Endothelial cell of umbilical vein (primary cell): ENCODE measurements at regions not wholly inside any gene's neighbourhood (a gene's known extent, or its start where the extent isn't known, plus 50 kb on each side); places are given as distances from the start of the nearest gene placed in this dataset.

Experiments used
- BruUV-seq: library from RNA; stranded (reverse); fragments of 400-500 nt; replicated peaks from 2 replicates; lab custom pipeline; 2021; lab: Mats Ljungman, UMichigan
- CTCF ChIA-PET: fragments of 300-600, 350-600 bp; sonication (Branson Sonifier 250); formaldehyde crosslinking; loops from one replicate; lab custom pipeline; 2021; ENCODE audit warnings: antibody characterized with exemption, inconsistent platforms; lab: Charles Lee
- POLR2A ChIA-PET: fragments of 300-600, 350-600 bp; sonication (Branson Sonifier 250); formaldehyde crosslinking; loops from one replicate; lab custom pipeline; 2021; ENCODE audit warnings: antibody characterized with exemption, inconsistent platforms; lab: Charles Lee
- DNase-seq: peaks from one replicate; pipeline ENCODE4 v3.0.0-alpha.2; 2011; ENCODE audit warnings: low read depth, low spot score
- FAIRE-seq: peaks from 2 replicates; lab custom pipeline; 2011; peaks lifted over from hg19 to GRCh38; lab: Jason Lieb, UNC
- H2AFZ ChIP-seq: 2 replicates; pipeline ENCODE4 v1.6.0; 2012; ENCODE audit warnings: low read depth, low read length, control low read depth, inconsistent platforms
- H3K27ac ChIP-seq: 2 replicates; pipeline ENCODE4 v1.5.1; 2011; ENCODE audit warnings: low read depth, mild to moderate bottlenecking, control low read depth, low read length, moderate library complexity; ENCODE audit not compliant: insufficient read depth
- H3K27me3 ChIP-seq, 2 experiments: 2 replicates each; pipeline versions ENCODE4 v1.6.0 to v1.6.1; 2011; ENCODE audit warnings: low read length in 2 of 2, mixed read lengths in 1 of 2; ENCODE audit not compliant: control insufficient read depth in 2 of 2, insufficient read depth in 2 of 2
- H3K36me3 ChIP-seq, 2 experiments: 2 replicates in 1 of 2; 3 replicates in 1 of 2; pipeline ENCODE4 v1.5.1; 2011; ENCODE audit warnings: low read length in 2 of 2, mild to moderate bottlenecking in 1 of 2, moderate library complexity in 1 of 2; ENCODE audit not compliant: control insufficient read depth in 2 of 2, insufficient read depth in 2 of 2; ENCODE audit errors: extremely low read depth in 1 of 2
- H3K4me1 ChIP-seq: 3 replicates; pipeline ENCODE4 v1.5.1; 2011; ENCODE audit warnings: mild to moderate bottlenecking, low read length; ENCODE audit not compliant: control insufficient read depth, insufficient read depth; ENCODE audit errors: extremely low read depth
- H3K4me2 ChIP-seq: 2 replicates; pipeline ENCODE4 v1.6.1; 2011; ENCODE audit warnings: low read length, control low read depth, mixed read lengths; ENCODE audit not compliant: insufficient read depth
- H3K4me3 ChIP-seq, 3 experiments: fragments of 200-600 bp in 1 of 3; sonication (generic), shearing (Covaris generic) in 1 of 3; replicated peaks in 1 of 3; 2 replicates each; pipeline ENCODE4 v1.5.1; 2011 to 2016; ENCODE audit warnings: control low read depth in 3 of 3, low read length in 3 of 3, mild to moderate bottlenecking in 2 of 3, inconsistent platforms in 1 of 3, low read depth in 1 of 3, moderate library complexity in 1 of 3; ENCODE audit not compliant: insufficient read depth in 1 of 3
- H3K79me2 ChIP-seq: 2 replicates; pipeline ENCODE4 v1.6.0; 2012; ENCODE audit warnings: low read length, inconsistent platforms; ENCODE audit not compliant: control insufficient read depth, insufficient read depth
- H3K9ac ChIP-seq: replicated peaks from 2 replicates; pipeline ENCODE3; 2011; ENCODE audit warnings: low read length, control low read depth; ENCODE audit not compliant: insufficient read depth; ENCODE audit errors: extremely low read depth
- H3K9me1 ChIP-seq: replicated peaks from 3 replicates; pipeline ENCODE4 v1.6.0; 2011; ENCODE audit warnings: mild to moderate bottlenecking, low read length; ENCODE audit not compliant: control insufficient read depth, insufficient read depth; ENCODE audit errors: extremely low read depth
- H3K9me3 ChIP-seq: replicated peaks from 2 replicates; pipeline ENCODE4 v1.5.1; 2012; ENCODE audit warnings: low read length, inconsistent platforms; ENCODE audit not compliant: control insufficient read depth, insufficient read depth
- H4K20me1 ChIP-seq: replicated peaks from 2 replicates; pipeline ENCODE3; 2011; ENCODE audit warnings: mild to moderate bottlenecking, low read length; ENCODE audit not compliant: control insufficient read depth, insufficient read depth; ENCODE audit errors: extremely low read depth
- CTCF ChIP-seq, 2 donors: IDR thresholded peaks; 1 replicate in 1 of 2; 2 replicates in 1 of 2; pipeline ENCODE4 v1.5.1; 2011; ENCODE audit warnings: low read length in 2 of 2, mild to moderate bottlenecking in 2 of 2, moderate library complexity in 2 of 2, control low read depth in 1 of 2, inconsistent platforms in 1 of 2, low read depth in 1 of 2; ENCODE audit not compliant: insufficient read depth in 1 of 2; ENCODE audit errors: extremely low read depth in 1 of 2
- EZH2 ChIP-seq: IDR thresholded peaks from 2 replicates; pipeline ENCODE4 v1.6.1; 2012; ENCODE audit warnings: borderline replicate concordance, low read depth, mild to moderate bottlenecking, moderate library complexity, low read length, inconsistent platforms; ENCODE audit not compliant: severe bottlenecking
- FOS ChIP-seq: IDR thresholded peaks from 2 replicates; pipeline ENCODE4 v1.6.1; 2011; ENCODE audit warnings: mild to moderate bottlenecking, low read length, moderate library complexity, borderline replicate concordance; ENCODE audit not compliant: insufficient read depth
- GATA2 ChIP-seq: IDR thresholded peaks from 2 replicates; pipeline ENCODE4 v1.7.0; 2011; ENCODE audit warnings: low read depth, mild to moderate bottlenecking, moderate library complexity, mixed read lengths, low read length; ENCODE audit not compliant: insufficient read length, insufficient read depth
- JUN ChIP-seq: IDR thresholded peaks from 2 replicates; pipeline ENCODE4 v1.6.1; 2011; ENCODE audit warnings: borderline replicate concordance, low read depth; ENCODE audit not compliant: insufficient read length, insufficient read depth
- MAX ChIP-seq: IDR thresholded peaks from 2 replicates; pipeline ENCODE4 v1.6.1; 2011; ENCODE audit not compliant: insufficient read depth, insufficient read length
- MYC ChIP-seq: IDR thresholded peaks from one replicate; pipeline ENCODE4 v1.6.1; 2011; ENCODE audit warnings: mild to moderate bottlenecking, low read depth, low read length
- POLR2A ChIP-seq: IDR thresholded peaks from 2 replicates; pipeline ENCODE4 v1.6.1; 2012; ENCODE audit warnings: low read depth, mild to moderate bottlenecking, control low read depth, low read length
- POLR2AphosphoS5 ChIP-seq: IDR thresholded peaks from 2 replicates; pipeline ENCODE4 v1.6.1; 2012; ENCODE audit warnings: low read depth, mild to moderate bottlenecking, control low read depth, low read length, moderate library complexity; ENCODE audit not compliant: insufficient read depth
- dilution Hi-C: fragments of 300-500 bp; cut with MboI; formaldehyde crosslinking; loops from one replicate; pipeline ENCODE4 v1.15.0; 2019; ENCODE audit warnings: low sequenced_read_pairs; ENCODE audit not compliant: extremely low pct_ligation_motif_present
- intact Hi-C: fragments of 100-400 bp; cut with micrococcal nuclease; formaldehyde crosslinking; loops from one replicate; pipeline ENCODE4 v1.10.0; 2022

DNA sequence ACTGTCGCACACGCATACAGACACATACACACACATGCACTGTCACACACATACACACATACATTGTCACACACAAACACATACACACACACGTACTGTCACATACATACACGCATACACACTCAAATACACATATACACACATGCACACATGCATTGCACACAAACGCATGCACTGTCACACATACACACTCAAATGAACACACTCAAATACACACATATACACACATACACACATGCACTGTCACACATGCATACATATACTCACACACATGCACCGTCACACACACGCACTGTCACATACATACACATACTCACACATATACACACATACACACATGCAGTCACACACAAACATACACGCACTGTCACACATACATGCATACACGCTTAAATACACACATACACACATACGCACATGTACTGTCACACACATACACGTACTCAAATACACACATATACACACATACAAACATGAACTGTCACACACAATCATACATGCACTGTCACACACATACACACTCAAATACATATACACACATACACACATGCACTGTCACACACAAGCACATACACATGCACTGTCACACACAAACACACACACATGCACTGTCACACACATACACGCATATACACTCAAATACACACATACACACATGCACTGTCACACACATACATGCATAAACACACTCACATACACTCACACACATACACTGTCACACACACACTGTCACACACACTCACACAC lies 548.6 kb upstream of the BTBD3 start:
- dilution Hi-C loops = no loop called here
- intact Hi-C loops = no loop called here
- Histone ChIP-seq H3K9me1 (no peaks in the 10 kb centered on the region), H3K79me2 (no peaks in the 10 kb centered on the region), H3K4me1 (no peaks in the 10 kb centered on the region), H3K4me3 (no peak overlapping the region), H3K27ac (no peak overlapping the region), H3K9ac (no peak overlapping the region), H4K20me1 (no peaks in the 10 kb centered on the region), H3K36me3 (no peaks in the 10 kb centered on the region), H3K9me3 (no peaks in the 10 kb centered on the region), H3K27me3 (no peaks in the 10 kb centered on the region), H2AFZ (no peak overlapping the region), H3K4me2 (no peak overlapping the region)
- FAIRE-seq (no peak), DNase-seq (no peak)
- TF ChIP-seq EZH2 (no peak), CTCF (IDR thresholded peaks at IDR 0.05; ENCODE audit: extremely low read depth in 1 of 2, insufficient read depth in 1 of 2, low read depth in 1 of 2, low read length in 2 of 2) (no peak), MAX (no peak), GATA2 (no peak), JUN (no peak), POLR2A (no peak), FOS (no peak), MYC (no peak), POLR2AphosphoS5 (no peak)
- BruUV-seq = no TSS peak
- ChIA-PET POLR2A (no interaction called here), CTCF (no interaction called here)
